ENCODE measurements at regions not wholly inside any gene's neighbourhood (a gene's known extent, or its start where the extent isn't known, plus 50 kb on each side); places are given as distances from the start of the nearest gene placed in this dataset.
"Not testable (repeated sequence)": the region's sequence is repeated elsewhere in the genome, so short reads cannot be mapped to it uniquely, and the experiment has no call there.

- DNase-seq: no peak
These were observed 201.3 kb upstream of the CXCR4 start for GRCh38 chr2:136319237-136319636.

GRCh38 chr2:136314240-136314639, 196.3 kb upstream of the CXCR4 start:
- no peak for DNase-seq

- DNase-seq: not testable (repeated sequence)
These were observed 194.6 kb upstream of the CXCR4 start for GRCh38 chr2:136312568-136312967.

DNA sequence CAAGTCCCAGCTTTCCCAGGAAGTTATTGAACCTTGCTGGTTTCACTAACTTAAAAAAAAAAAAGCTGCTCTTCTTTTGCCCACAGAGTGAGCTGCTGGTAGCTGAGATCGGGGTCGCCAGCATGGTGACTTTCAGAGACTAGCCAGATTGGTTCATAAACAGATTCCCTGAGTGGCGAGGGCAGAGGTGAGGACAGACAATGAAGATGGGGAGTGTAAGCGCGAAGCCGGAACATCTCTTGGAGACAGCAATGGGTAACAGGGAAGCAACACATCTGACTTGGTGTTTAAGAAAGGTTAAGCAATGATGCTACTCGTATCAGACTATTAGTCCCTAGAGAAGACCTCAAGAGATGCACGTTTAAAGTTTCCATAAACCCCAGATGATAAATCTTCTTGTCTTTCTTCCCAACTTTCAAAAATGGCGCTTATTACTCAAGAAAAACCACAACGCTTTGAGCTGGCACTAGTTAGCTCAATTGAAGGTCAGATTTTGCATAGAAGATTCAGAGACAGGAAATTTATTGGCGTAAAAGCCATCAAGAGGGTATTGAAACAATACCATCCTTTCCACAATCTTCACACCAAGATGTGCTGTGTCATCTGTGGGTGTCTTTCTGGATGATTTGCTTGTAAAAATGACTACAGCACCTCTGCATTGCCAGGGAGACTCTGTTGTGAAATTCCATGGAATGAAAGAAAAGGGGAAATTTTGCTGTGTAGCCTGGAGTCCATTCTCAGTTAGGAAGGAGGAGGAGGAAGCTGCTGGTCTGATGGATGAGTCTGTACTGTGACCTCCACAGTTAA, 193.1 kb upstream of the CXCR4 start:
- no peak for DNase-seq

DNA sequence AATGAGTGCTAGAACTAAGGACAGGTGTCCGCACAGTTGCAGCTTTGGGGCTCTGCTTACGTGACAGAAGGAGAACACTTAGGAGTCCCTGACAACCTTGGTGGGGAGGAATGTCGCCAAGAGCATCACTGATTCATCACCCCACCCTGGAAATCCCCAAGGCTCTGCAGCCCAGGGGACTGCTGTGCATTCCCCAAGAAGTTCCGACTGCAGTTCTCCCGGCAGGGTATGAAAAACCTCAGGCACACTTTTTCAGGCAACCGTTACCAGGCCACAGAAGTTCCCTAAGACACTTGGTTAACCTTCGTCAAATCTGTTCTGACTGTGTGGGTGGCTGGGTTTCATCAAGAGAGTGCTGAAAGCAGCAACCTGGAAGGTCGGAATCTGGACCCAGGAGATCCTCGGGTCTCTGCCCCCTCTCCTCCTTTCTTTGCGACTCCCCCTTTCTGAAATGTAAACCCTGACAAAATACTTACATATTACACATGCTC, 192.1 kb upstream of the CXCR4 start:
- DNase-seq: no peak

- DNase-seq: no peak
These were observed 190.7 kb upstream of the CXCR4 start for GRCh38 chr2:136308611-136309010.

- DNase-seq: no peak
These were observed 188.9 kb upstream of the CXCR4 start for GRCh38 chr2:136306836-136307235.

- peak; percentile 15 for DNase-seq
These were observed 187.7 kb upstream of the CXCR4 start for GRCh38 chr2:136305517-136306192.

GRCh38 chr2:136301006-136301405, 183.1 kb upstream of the CXCR4 start:
- no peak for DNase-seq

DNA sequence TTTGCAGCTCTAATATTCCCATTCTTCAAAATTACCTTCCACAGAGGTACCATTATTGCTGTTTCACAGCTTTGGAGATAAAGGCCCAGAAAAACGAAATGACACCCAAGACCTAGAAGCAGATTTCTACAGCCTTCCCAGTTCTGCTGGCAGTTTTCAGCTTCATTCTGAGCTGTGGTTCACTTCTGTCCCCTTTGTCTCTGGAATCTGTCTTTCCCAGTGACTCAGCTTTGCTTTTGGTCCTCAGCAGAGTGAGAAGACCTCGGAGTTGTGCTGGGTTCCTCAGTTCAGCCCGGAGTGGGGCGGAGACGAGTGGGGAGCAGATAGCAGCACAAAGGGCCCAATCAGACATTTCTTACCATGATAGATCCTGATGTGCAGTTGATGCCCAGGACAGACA, 180.7 kb upstream of the CXCR4 start:
- no peak for DNase-seq

- DNase-seq: no peak
These were observed 180.0 kb upstream of the CXCR4 start for GRCh38 chr2:136297994-136298393.

DNA sequence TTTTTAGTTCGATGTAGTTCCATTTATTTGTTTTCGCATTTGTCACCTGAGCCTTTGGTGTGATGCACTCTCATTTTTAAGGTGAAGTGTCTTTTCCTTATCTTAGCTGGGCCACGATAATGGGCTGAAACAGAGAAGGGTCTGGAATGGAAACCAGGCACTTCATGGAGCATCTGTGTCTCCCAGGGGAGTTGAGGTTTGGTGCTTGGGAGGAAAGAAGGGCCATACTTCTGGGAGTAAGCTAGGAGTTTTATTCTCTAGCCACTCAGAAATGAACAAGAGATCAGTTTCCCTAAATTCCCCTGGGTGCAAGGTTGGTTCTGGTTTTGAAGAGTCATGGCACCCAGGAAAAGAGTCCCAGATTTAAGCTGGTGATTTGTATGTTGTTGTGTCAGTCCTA, 179.4 kb upstream of the CXCR4 start:
- DNase-seq: no peak

GRCh38 chr2:136295168-136295567, 177.2 kb upstream of the CXCR4 start:
- DNase-seq: no peak

GRCh38 chr2:136291871-136292270, 173.9 kb upstream of the CXCR4 start:
- DNase-seq: no peak

GRCh38 chr2:136290326-136290725, 172.4 kb upstream of the CXCR4 start:
- no peak for DNase-seq

DNA sequence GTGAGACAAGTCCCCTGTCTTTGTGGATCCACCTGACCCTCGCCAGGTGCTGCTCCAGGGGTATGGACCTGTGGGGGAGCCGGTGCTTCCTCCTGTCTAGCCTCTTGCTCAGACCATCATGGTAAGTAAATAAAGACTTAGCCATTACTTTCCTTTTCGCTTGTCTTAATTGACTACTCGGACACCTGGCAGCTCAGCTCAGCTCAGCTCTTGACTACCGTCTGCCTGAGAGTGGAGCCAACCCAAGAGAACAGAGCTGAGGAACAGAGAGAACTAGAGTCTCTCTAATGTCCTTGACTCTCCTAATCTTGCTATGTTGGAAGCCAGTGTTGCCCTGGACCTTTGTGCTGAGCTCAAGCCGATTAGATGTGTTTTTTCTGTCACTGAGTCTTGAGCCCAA, 170.3 kb upstream of the CXCR4 start:
- DNase-seq: no peak

GRCh38 chr2:136286423-136286822, 168.5 kb upstream of the CXCR4 start:
- no peak for DNase-seq

- DNase-seq: no peak
These were observed 166.5 kb upstream of the CXCR4 start for GRCh38 chr2:136284226-136285119.

DNA sequence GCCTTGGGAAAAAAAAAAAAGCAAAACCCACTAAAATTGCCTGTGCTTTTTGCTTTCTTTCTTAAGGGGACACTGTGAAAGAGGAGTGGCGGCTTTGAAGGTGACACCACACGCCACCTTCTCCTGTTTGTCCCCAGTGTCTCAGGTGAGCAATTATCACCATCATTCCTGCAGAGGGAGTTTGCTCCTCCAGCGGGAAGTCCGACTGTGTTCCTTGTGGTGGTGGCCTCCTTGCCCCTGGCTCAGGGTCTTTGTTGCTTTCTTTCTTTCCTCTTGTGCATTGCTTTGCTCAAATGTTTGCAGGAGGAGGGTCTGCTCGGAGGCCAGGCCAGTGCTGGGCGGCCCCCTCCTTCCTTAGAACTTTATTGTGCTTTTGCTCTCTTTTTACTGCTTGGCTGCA, 164.3 kb upstream of the CXCR4 start:
- DNase-seq: no peak

- DNase-seq: peak; percentile 41
These were observed 163.5 kb upstream of the CXCR4 start for GRCh38 chr2:136281281-136282114.

DNA sequence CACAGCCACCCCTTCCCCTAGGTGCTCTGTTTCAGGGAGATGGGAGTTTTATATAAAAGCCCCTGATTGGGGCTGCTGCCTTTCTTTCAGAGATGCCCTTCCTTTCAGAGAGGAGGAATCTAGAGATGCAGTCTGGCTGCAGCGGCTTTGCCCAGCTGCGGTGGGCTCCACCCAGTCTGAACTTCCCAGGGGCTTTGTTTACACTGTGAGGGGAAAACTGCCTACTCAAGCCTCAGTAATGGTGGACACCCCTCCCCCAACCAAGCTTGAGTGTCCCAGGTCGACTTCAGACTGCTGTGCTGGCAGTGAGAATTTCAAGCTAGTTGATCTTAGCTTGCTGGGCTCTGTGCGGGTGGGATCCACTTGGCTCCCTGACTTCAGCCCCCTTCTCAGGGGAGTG, 148.4 kb upstream of the CXCR4 start:
- not testable (repeated sequence) for DNase-seq

GRCh38 chr2:136259551-136259950, 141.6 kb upstream of the CXCR4 start:
- no peak for DNase-seq

All from activated gamma-delta T cell (primary cell).